ENCODE measurements at regions not wholly inside any gene's neighbourhood (a gene's known extent, or its start where the extent isn't known, plus 50 kb on each side); places are given as distances from the start of the nearest gene placed in this dataset.
"Not testable (repeated sequence)": the region's sequence is repeated elsewhere in the genome, so short reads cannot be mapped to it uniquely, and the experiment has no call there.

- DNase-seq (ENCODE audit: low read depth, low spot score): no peak
These were observed 942.2 kb downstream of the CNTNAP5 start for GRCh38 chr2:124967325-124967724.

- DNase-seq (ENCODE audit: low read depth, low spot score): no peak
These were observed 944.9 kb downstream of the CNTNAP5 start for GRCh38 chr2:124970030-124970429.

GRCh38 chr2:124973396-124973795 is 948.3 kb downstream of the CNTNAP5 start:
- DNase-seq (ENCODE audit: low read depth, low spot score): no peak

- DNase-seq (ENCODE audit: low read depth, low spot score): no peak
These were observed 950.1 kb downstream of the CNTNAP5 start for GRCh38 chr2:124975224-124975623.

- no peak for DNase-seq (ENCODE audit: low read depth, low spot score)
These were observed 950.6 kb downstream of the CNTNAP5 start for GRCh38 chr2:124975648-124976047.

- no peak for DNase-seq (ENCODE audit: low read depth, low spot score)
These were observed 953.5 kb downstream of the CNTNAP5 start for GRCh38 chr2:124978597-124978996.

GRCh38 chr2:124983595-124983994 is 958.5 kb downstream of the CNTNAP5 start:
- no peak for DNase-seq (ENCODE audit: low read depth, low spot score)

GRCh38 chr2:124985270-124985669 is 960.2 kb downstream of the CNTNAP5 start:
- no peak for DNase-seq (ENCODE audit: low read depth, low spot score)

GRCh38 chr2:124986136-124986535 is 961.0 kb downstream of the CNTNAP5 start:
- DNase-seq (ENCODE audit: low read depth, low spot score): no peak

- DNase-seq (ENCODE audit: low read depth, low spot score): not testable (repeated sequence)
These were observed 961.8 kb downstream of the CNTNAP5 start for GRCh38 chr2:124986870-124987269.

GRCh38 chr2:124987436-124987835 is 962.3 kb downstream of the CNTNAP5 start:
- DNase-seq (ENCODE audit: low read depth, low spot score): not testable (repeated sequence)

GRCh38 chr2:124988111-124988510 is 963.0 kb downstream of the CNTNAP5 start:
- DNase-seq (ENCODE audit: low read depth, low spot score): no peak

- DNase-seq (ENCODE audit: low read depth, low spot score): no peak
These were observed 963.7 kb downstream of the CNTNAP5 start for GRCh38 chr2:124988794-124989193.

- no peak for DNase-seq (ENCODE audit: low read depth, low spot score)
These were observed 968.7 kb downstream of the CNTNAP5 start for GRCh38 chr2:124993809-124994208.

GRCh38 chr2:124995185-124995912 is 970.3 kb downstream of the CNTNAP5 start:
- DNase-seq (ENCODE audit: low read depth, low spot score): no peak

- DNase-seq (ENCODE audit: low read depth, low spot score): no peak
These were observed 971.3 kb downstream of the CNTNAP5 start for GRCh38 chr2:124996406-124996805.

- no peak for DNase-seq (ENCODE audit: low read depth, low spot score)
These were observed 974.8 kb downstream of the CNTNAP5 start for GRCh38 chr2:124999906-125000305.

- DNase-seq (ENCODE audit: low read depth, low spot score): no peak
These were observed 979.2 kb downstream of the CNTNAP5 start for GRCh38 chr2:125004106-125004800.

- no peak for DNase-seq (ENCODE audit: low read depth, low spot score)
These were observed 981.6 kb downstream of the CNTNAP5 start for GRCh38 chr2:125006676-125007075.

GRCh38 chr2:125028721-125029120 is 1003.6 kb downstream of the CNTNAP5 start:
- DNase-seq (ENCODE audit: low read depth, low spot score): not testable (repeated sequence)

- DNase-seq (ENCODE audit: low read depth, low spot score): no peak
These were observed 1008.8 kb downstream of the CNTNAP5 start for GRCh38 chr2:125033871-125034270.

- DNase-seq (ENCODE audit: low read depth, low spot score): no peak
These were observed 1012.1 kb downstream of the CNTNAP5 start for GRCh38 chr2:125037135-125037653.

GRCh38 chr2:125041846-125042245 is 1016.8 kb downstream of the CNTNAP5 start:
- DNase-seq (ENCODE audit: low read depth, low spot score): no peak

All from ELF-1 (cell line).